Esophagus muscularis mucosa (tissue), 4 donors: ENCODE measurements at regions not wholly inside any gene's neighbourhood (a gene's known extent, or its start where the extent isn't known, plus 50 kb on each side); places are given as distances from the start of the nearest gene placed in this dataset.

ENCODE experiments used
- DNase-seq: peaks from one replicate; pipeline ENCODE4 v3.0.0-alpha.2; 2017; ENCODE audit errors: extremely low spot score
- H3K27ac ChIP-seq, 4 donors: fragments of 200-600 bp; sonication (generic); replicated peaks in 1 of 4; 1 replicate in 3 of 4; 2 replicates in 1 of 4; pipeline ENCODE4 v1.5.1; 2016 to 2019; ENCODE audit warnings: mild to moderate bottlenecking in 1 of 4
- H3K27me3 ChIP-seq, 4 donors: fragments of 200-600 bp; sonication (generic); one replicate each; pipeline versions ENCODE4 v1.5.1 to v1.6.0; 2016 to 2019
- H3K36me3 ChIP-seq, 4 donors: fragments of 200-600 bp; sonication (generic); one replicate each; pipeline ENCODE4 v1.5.1; 2016 to 2019
- H3K4me1 ChIP-seq, 4 donors: fragments of 200-600 bp; sonication (generic); one replicate each; pipeline ENCODE4 v1.5.1; 2016 to 2019
- H3K4me3 ChIP-seq, 4 donors: fragments of 200-600 bp; sonication (generic); 1 replicate in 2 of 4; 2 replicates in 2 of 4; pipeline ENCODE4 v1.5.1; 2016 to 2019; ENCODE audit warnings: mild to moderate bottlenecking in 4 of 4, moderate library complexity in 1 of 4
- H3K9me3 ChIP-seq, 4 donors: fragments of 200-600 bp; sonication (generic); 1 replicate in 3 of 4; 2 replicates in 1 of 4; pipeline ENCODE4 v1.5.1; 2016 to 2019
- EP300 ChIP-seq: sonication (generic); formaldehyde crosslinking; IDR thresholded peaks from one replicate; pipeline ENCODE4 v1.6.1; 2017; ENCODE audit warnings: antibody characterized with exemption
- POLR2A ChIP-seq: fragments of 450-650 bp; IDR thresholded peaks from one replicate; pipeline ENCODE4 v1.6.1; 2017; ENCODE audit warnings: antibody characterized with exemption, moderate library complexity, mild to moderate bottlenecking, low read depth
- POLR2AphosphoS5 ChIP-seq, 2 donors: sonication (generic); formaldehyde crosslinking; IDR thresholded peaks; one replicate each; pipeline ENCODE4 v1.6.1; 2017; ENCODE audit warnings: antibody characterized with exemption in 2 of 2
- WGBS: methylation state at CpG from one replicate; pipeline ENCODE4 v1.1.5; 2018; 5-methylcytosine and 5-hydroxymethylcytosine counted together
- intact Hi-C: fragments of 100-400 bp; cut with DNase I; formaldehyde crosslinking; loops from one replicate; pipeline ENCODE4 v1.15.1; 2023
- TF ChIP-seq, protein P1 (sequence below), 3 experiments: fragments of 200-600 bp in 2 of 3; fragments of 450-650 bp in 1 of 3; sonication (generic) in 2 of 3; IDR thresholded peaks; one replicate each; pipeline ENCODE4 v1.5.1; 2017 to 2019; ENCODE audit warnings: antibody characterized with exemption in 3 of 3, mild to moderate bottlenecking in 2 of 3, moderate library complexity in 1 of 3

DNA sequence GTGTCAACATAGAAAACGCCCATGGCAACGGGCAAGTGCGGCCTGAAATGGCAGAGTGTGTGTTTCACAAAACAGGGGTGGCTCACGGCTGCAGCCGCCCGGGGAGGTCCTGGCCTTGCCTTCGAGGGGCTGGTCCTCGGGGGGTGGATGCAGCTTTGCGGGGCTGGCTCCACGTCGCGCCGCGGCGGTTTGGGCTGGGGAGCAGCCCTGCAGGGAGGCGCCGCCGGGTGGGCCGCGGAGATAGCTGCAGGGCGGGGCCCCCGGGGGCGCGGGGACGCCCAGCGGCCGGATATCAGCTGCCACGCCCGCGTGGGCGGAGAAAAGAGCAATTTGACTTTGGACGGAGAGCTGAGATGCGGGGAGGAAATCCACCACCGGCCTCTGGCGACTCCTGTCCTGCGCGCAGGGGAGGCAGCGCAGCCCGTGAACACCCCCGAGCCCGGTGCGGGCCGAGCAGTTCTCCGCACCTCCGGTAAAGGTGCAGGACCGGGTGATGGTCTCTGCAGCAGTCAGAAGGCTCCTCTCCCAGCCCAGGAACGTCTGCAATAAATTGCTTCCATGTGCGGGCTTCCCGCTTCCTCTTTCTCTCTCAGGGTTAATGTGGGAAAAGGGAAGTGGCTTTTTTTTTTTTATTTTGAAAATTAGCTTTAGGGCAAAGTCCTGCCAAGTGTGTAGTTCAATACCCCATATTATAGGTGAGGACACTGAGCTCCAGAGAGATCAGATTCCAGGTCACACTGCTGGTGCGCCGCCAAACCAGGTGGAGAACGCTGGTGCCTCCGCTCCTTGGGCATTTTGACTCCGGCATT, 110.5 kb downstream of the ARF6 start:
- Histone ChIP-seq H3K4me3 (peak overlapping the region; percentile 59 to 65 (median 60)), H3K27me3 (no peaks in the 10 kb centered on the region), H3K36me3 (no peaks in the 10 kb centered on the region), H3K4me1 (peaks cover 45 to 56% (median 50%) of the 10 kb centered on the region in 4 donors), H3K9me3 (no peaks in the 10 kb centered on the region), H3K27ac (peak overlapping the region; percentile 74 to 82 (median 80))
- intact Hi-C loops, result loop anchor here (5.0 to 10.0 kb wide), 2 partner anchors 101 to 111 kb away; partner anchors contain the start of gene ARF6
- DNase-seq, result peak; percentile 95
- TF ChIP-seq EP300 (no peak), POLR2AphosphoS5 (IDR thresholded peaks at IDR 0.05) (peak; percentile 50 to 59)
- TF ChIP-seq, protein P1, sequence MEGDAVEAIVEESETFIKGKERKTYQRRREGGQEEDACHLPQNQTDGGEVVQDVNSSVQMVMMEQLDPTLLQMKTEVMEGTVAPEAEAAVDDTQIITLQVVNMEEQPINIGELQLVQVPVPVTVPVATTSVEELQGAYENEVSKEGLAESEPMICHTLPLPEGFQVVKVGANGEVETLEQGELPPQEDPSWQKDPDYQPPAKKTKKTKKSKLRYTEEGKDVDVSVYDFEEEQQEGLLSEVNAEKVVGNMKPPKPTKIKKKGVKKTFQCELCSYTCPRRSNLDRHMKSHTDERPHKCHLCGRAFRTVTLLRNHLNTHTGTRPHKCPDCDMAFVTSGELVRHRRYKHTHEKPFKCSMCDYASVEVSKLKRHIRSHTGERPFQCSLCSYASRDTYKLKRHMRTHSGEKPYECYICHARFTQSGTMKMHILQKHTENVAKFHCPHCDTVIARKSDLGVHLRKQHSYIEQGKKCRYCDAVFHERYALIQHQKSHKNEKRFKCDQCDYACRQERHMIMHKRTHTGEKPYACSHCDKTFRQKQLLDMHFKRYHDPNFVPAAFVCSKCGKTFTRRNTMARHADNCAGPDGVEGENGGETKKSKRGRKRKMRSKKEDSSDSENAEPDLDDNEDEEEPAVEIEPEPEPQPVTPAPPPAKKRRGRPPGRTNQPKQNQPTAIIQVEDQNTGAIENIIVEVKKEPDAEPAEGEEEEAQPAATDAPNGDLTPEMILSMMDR (IDR thresholded peaks at IDR 0.05), result peak in 1 of 3 experiments; percentile 26
- WGBS, result 7% methylated on average over 35 of the region's 54 CpGs

DNA sequence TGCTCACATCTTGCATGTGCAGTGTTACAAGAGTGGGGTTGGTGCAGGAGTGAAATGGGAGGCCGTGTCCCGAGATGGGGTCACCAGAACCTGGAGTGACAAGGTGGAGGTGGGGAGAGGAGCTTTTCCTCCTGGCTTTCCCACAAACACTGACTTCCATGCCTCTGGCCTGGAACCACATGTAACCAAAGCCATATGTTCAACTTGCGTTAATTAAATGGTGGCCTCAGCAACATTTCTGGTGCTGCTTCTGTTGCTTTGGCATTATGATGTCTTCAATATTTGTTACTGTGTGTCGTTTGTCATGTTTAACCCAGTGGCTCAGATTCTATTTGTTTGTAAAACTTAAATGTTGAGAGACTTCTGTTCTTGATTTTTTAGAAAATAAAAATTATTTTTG, 110.2 kb downstream of the VCPKMT start:
- no peak overlapping the region for H3K4me3 ChIP-seq
- intact Hi-C loops, result loop anchor here (10.0 kb wide), 1 partner anchor 99 kb away; no protein-coding TSS in a partner anchor
- no peaks in the 10 kb centered on the region for H3K36me3 ChIP-seq
- no peaks in the 10 kb centered on the region for H3K9me3 ChIP-seq
- no peak for TF ChIP-seq POLR2AphosphoS5 (IDR thresholded peaks at IDR 0.05)
- TF ChIP-seq EP300, result no peak
- no peak for TF ChIP-seq POLR2A
- TF ChIP-seq, protein P1 (IDR thresholded peaks at IDR 0.05), result no peak
- H3K27me3 ChIP-seq, result no peaks in the 10 kb centered on the region
- H3K27ac ChIP-seq, result no peak overlapping the region
- no peak for DNase-seq
- 95% methylated on average over 4 of the region's 4 CpGs for WGBS
- H3K4me1 ChIP-seq, result peaks cover 25 to 30% (median 28%) of the 10 kb centered on the region in 4 donors

DNA sequence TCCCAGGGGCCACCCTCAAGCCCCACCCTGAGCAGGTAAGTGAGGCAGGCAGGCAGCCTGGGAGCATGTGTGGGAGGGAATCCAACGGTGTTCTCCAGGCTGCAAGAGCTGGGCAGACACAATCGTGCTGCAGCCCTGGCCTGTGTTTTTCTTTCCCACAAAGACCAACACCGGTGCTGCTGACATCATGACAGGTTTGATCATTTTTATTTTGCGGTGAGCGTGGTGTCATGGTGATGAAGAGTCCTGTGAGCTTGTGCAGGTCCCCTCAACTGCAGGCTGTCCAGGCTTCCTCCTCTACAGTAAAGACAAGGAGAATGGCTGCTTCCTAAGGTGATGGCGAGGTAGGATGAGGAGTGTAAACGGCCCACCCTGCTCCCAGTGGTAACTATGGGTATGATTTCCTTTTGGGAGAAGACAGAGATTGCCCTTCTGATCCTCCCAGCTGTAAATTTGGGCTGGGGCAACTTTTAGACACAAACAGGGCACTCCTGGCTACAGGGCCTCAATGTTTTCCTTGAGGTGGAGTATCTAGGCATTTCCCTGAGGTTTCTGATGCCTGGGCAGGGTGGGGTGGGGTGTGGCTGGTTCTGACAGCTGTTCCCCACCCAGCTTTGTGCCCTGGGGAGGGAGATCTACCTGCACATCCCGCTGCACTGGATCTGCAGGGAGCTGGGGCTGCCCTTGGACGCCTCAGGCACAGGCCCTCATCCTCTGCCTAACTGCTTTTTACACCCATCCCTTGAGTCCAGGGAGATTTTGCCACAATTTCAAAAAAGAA, 109.1 kb downstream of the VCPKMT start:
- H3K4me1 ChIP-seq, result peaks cover 16 to 19% (median 19%) of the 10 kb centered on the region in 4 donors
- no peak overlapping the region for H3K27ac ChIP-seq
- H3K9me3 ChIP-seq, result no peaks in the 10 kb centered on the region
- no peak overlapping the region for H3K4me3 ChIP-seq
- intact Hi-C loops, result loop anchor here (10.0 kb wide), 1 partner anchor 97 kb away; no protein-coding TSS in a partner anchor
- no peaks in the 10 kb centered on the region for H3K36me3 ChIP-seq
- no peak for DNase-seq
- 83% methylated on average over 9 of the region's 9 CpGs for WGBS
- no peaks in the 10 kb centered on the region for H3K27me3 ChIP-seq
- TF ChIP-seq POLR2AphosphoS5 (IDR thresholded peaks at IDR 0.05), result no peak
- no peak for TF ChIP-seq POLR2A
- TF ChIP-seq EP300, result no peak
- TF ChIP-seq, protein P1 (IDR thresholded peaks at IDR 0.05), result no peak

DNA sequence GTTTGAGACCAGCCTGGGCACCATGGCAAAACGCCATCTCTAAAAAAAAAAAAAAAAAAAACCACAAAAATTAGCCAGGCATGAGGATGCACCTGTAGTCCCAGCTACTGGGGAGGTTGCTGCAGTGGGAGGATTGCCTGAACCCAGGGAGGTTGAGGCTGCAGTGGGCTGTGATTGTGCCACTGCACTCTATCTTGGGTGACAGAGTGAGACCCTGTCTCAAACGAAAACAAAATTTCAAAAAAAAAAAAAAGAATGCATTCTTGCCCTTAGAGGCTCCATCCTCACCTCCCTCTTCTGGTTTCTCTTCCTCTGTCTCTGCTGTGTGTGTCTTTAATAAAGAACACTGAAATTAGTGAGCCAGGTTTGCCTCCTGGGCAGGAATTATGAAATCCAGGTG, 107.8 kb downstream of the VCPKMT start:
- Histone ChIP-seq H3K4me3 (no peak overlapping the region), H3K27ac (no peak overlapping the region), H3K4me1 (peaks cover 6 to 7% (median 6%) of the 10 kb centered on the region in 4 donors), H3K9me3 (no peaks in the 10 kb centered on the region), H3K36me3 (no peaks in the 10 kb centered on the region), H3K27me3 (no peaks in the 10 kb centered on the region)
- DNase-seq, result no peak
- WGBS, result 84% methylated on average over 2 of the region's 2 CpGs
- intact Hi-C loops, result loop anchor here (10.0 kb wide), 1 partner anchor 96 kb away; no protein-coding TSS in a partner anchor
- TF ChIP-seq EP300, result no peak
- TF ChIP-seq POLR2AphosphoS5 (IDR thresholded peaks at IDR 0.05), result no peak
- TF ChIP-seq POLR2A, result no peak
- TF ChIP-seq, protein P1 (IDR thresholded peaks at IDR 0.05), result no peak
